HCT116 (cell line): ENCODE measurements at regions not wholly inside any gene's neighbourhood (a gene's known extent, or its start where the extent isn't known, plus 50 kb on each side); places are given as distances from the start of the nearest gene placed in this dataset.

Experiments used
- ATAC-seq: fragments of 200-7000 bp; cut with Tn5 transposase; 2 replicates; pipeline ENCODE4 v1.9.1; 2020; ENCODE audit warnings: mild to moderate bottlenecking, moderate library complexity
- BruUV-seq: library from RNA; stranded (reverse); fragments of 400-500 nt; replicated peaks from 2 replicates; lab custom pipeline; 2021; lab: Mats Ljungman, UMichigan
- CTCF ChIA-PET: fragments of 300-600 bp; sonication (Branson Sonifier 250); formaldehyde crosslinking; loops from one replicate; lab custom pipeline; 2021; ENCODE audit warnings: antibody characterized with exemption; lab: Charles Lee
- POLR2A ChIA-PET: fragments of 300-600, 350-600 bp; sonication (Branson Sonifier 250); formaldehyde crosslinking; loops from one replicate; lab custom pipeline; 2021; ENCODE audit warnings: antibody characterized with exemption; lab: Charles Lee
- RAD21 ChIA-PET, 2 experiments: fragments of 300-600 bp; sonication (Branson Sonifier 250); formaldehyde crosslinking; loops; one replicate each; lab custom pipeline; 2023; ENCODE audit warnings: low total read pairs in 2 of 2; ENCODE audit not compliant: uncharacterized antibody in 2 of 2, unreplicated experiment in 2 of 2, low non-redundant PET in 1 of 2; lab: Charles Lee
- DNase-seq: peaks from one replicate; pipeline ENCODE4 v3.0.0-alpha.2; 2010; ENCODE audit warnings: low read depth, low spot score
- H2AFZ ChIP-seq: fragments of 200-600 bp; shearing (Covaris generic), sonication (generic); 2 replicates; pipeline ENCODE4 v1.6.1; 2017; ENCODE audit warnings: low read depth, mixed run types, mixed read lengths, antibody characterized with exemption, low read length; ENCODE audit not compliant: poor library complexity, severe bottlenecking
- H3K27ac ChIP-seq: 2 replicates; pipeline ENCODE4 v1.5.1; 2012; ENCODE audit warnings: low read depth, low read length
- H3K27me3 ChIP-seq: fragments of 200-600 bp; sonication (generic); 2 replicates; pipeline ENCODE4 v1.6.1; 2016; ENCODE audit warnings: mixed run types, low read length, mixed read lengths; ENCODE audit not compliant: insufficient read depth
- H3K36me3 ChIP-seq, 2 experiments: fragments of 200-500 bp in 1 of 2; fragments of 200-600 bp in 1 of 2; sonication (Bioruptor generic) in 1 of 2; sonication (generic) in 1 of 2; 2 replicates each; pipeline versions ENCODE4 v1.5.1 to v1.6.1; 2014 to 2016; ENCODE audit warnings: low read length in 2 of 2, inconsistent platforms in 1 of 2, mixed read lengths in 1 of 2, mixed run types in 1 of 2; ENCODE audit not compliant: insufficient read depth in 2 of 2, control insufficient read depth in 1 of 2
- H3K4me1 ChIP-seq, 2 experiments: fragments of 200-600 bp in 1 of 2; sonication (generic) in 1 of 2; 2 replicates each; pipeline versions ENCODE4 v1.5.1 to v1.6.1; 2012 to 2017; ENCODE audit warnings: low read length in 2 of 2, inconsistent platforms in 1 of 2, mild to moderate bottlenecking in 1 of 2, mixed read lengths in 1 of 2, mixed run types in 1 of 2, moderate library complexity in 1 of 2; ENCODE audit not compliant: insufficient read depth in 2 of 2, control insufficient read depth in 1 of 2
- H3K4me2 ChIP-seq: fragments of 200-600 bp; sonication (generic); 2 replicates; pipeline ENCODE4 v1.6.1; 2017; ENCODE audit warnings: mixed run types, low read length, mixed read lengths
- H3K4me3 ChIP-seq, 2 experiments: fragments of 200-600 bp in 1 of 2; sonication (generic) in 1 of 2; replicated peaks in 1 of 2; 2 replicates each; pipeline ENCODE4 v1.5.1; 2011 to 2016; ENCODE audit warnings: low read length in 2 of 2, control low read depth in 1 of 2, low read depth in 1 of 2, mild to moderate bottlenecking in 1 of 2, mixed read lengths in 1 of 2, mixed run types in 1 of 2
- H3K79me2 ChIP-seq: fragments of 200-600 bp; sonication (generic); 2 replicates; pipeline ENCODE4 v1.6.1; 2017; ENCODE audit warnings: mild to moderate bottlenecking, mixed run types, low read length, moderate library complexity, mixed read lengths; ENCODE audit not compliant: insufficient read depth
- H3K9ac ChIP-seq: fragments of 200-600 bp; sonication (generic); 2 replicates; pipeline ENCODE4 v1.6.1; 2016; ENCODE audit warnings: low read length, mixed read lengths
- H3K9me2 ChIP-seq: fragments of 200-600 bp; sonication (generic), shearing (Covaris generic); 2 replicates; pipeline ENCODE4 v1.6.1; 2017; ENCODE audit warnings: mixed run types, mild to moderate bottlenecking, moderate library complexity; ENCODE audit not compliant: insufficient read depth
- H3K9me3 ChIP-seq, 2 experiments: fragments of 200-500 bp in 1 of 2; fragments of 200-600 bp in 1 of 2; sonication (Bioruptor generic) in 1 of 2; sonication (generic) in 1 of 2; 2 replicates each; pipeline ENCODE4 v1.6.1; 2014 to 2017; ENCODE audit warnings: low read length in 2 of 2, mixed read lengths in 2 of 2, inconsistent platforms in 1 of 2, low read depth in 1 of 2, mild to moderate bottlenecking in 1 of 2, mixed run types in 1 of 2, moderate library complexity in 1 of 2; ENCODE audit not compliant: control insufficient read depth in 1 of 2, insufficient read depth in 1 of 2
- H4K20me1 ChIP-seq: fragments of 200-600 bp; sonication (generic), shearing (Covaris generic); 2 replicates; pipeline ENCODE4 v1.6.1; 2017; ENCODE audit warnings: mixed run types, mild to moderate bottlenecking, moderate library complexity; ENCODE audit not compliant: insufficient read depth
- CBX3 ChIP-seq: IDR thresholded peaks from 2 replicates; pipeline ENCODE4 v1.6.1; 2012; ENCODE audit warnings: low read depth
- CEBPB ChIP-seq: IDR thresholded peaks from 2 replicates; pipeline ENCODE4 v1.6.1; 2012; ENCODE audit warnings: low read depth
- CTCF ChIP-seq, 3 experiments: fragments of 200-600 bp in 1 of 3; sonication (generic) in 1 of 3; IDR thresholded peaks in 2 of 3; conservative IDR thresholded peaks in 1 of 3; 2 replicates each; pipeline ENCODE4 v1.5.1; 2012 to 2017; ENCODE audit warnings: low read depth in 2 of 3, low read length in 2 of 3, antibody characterized with exemption in 1 of 3, borderline replicate concordance in 1 of 3, control low read depth in 1 of 3, mild to moderate bottlenecking in 1 of 3, mixed read lengths in 1 of 3, mixed run types in 1 of 3, moderate library complexity in 1 of 3; ENCODE audit not compliant: insufficient read depth in 1 of 3
- FOSL1 ChIP-seq: IDR thresholded peaks from 2 replicates; pipeline ENCODE4 v1.6.1; 2012; ENCODE audit warnings: low read depth
- JUND ChIP-seq: IDR thresholded peaks from 2 replicates; pipeline ENCODE4 v1.6.1; 2012
- RAD21 ChIP-seq: IDR thresholded peaks from 2 replicates; pipeline ENCODE4 v1.6.1; 2012; ENCODE audit warnings: low read depth, mild to moderate bottlenecking
- SIN3A ChIP-seq: IDR thresholded peaks from 2 replicates; pipeline ENCODE4 v1.6.1; 2012; ENCODE audit warnings: low read depth
- SP1 ChIP-seq: IDR thresholded peaks from 2 replicates; pipeline ENCODE4 v1.6.1; 2012; ENCODE audit warnings: low read depth
- SRF ChIP-seq: IDR thresholded peaks from 2 replicates; pipeline ENCODE4 v1.6.1; 2012; ENCODE audit warnings: low read depth
- YY1 ChIP-seq: IDR thresholded peaks from 2 replicates; pipeline ENCODE4 v1.6.1; 2011; ENCODE audit warnings: low read length, low read depth, moderate library complexity, mild to moderate bottlenecking; ENCODE audit not compliant: insufficient replicate concordance; ENCODE audit errors: extremely low read depth
- ZBTB33 ChIP-seq: IDR thresholded peaks from 2 replicates; pipeline ENCODE4 v1.6.1; 2011; ENCODE audit warnings: mild to moderate bottlenecking, low read length, moderate library complexity; ENCODE audit not compliant: insufficient replicate concordance; ENCODE audit errors: extremely low read depth
- ZFX ChIP-seq: fragments of 450-650 bp; IDR thresholded peaks from 2 replicates; pipeline ENCODE4 v1.6.1; 2017
- intact Hi-C: fragments of 100-400 bp; cut with micrococcal nuclease; formaldehyde crosslinking; loops from 2 replicates; pipeline ENCODE4 v1.10.0; 2022

- TF ChIP-seq CEBPB (no peak), SIN3A (no peak), ZFX (no peak)
Measured at GRCh38 chr9:78860801-78861475, 564.0 kb downstream of the PSAT1 start (continued).

GRCh38 chr9:78863531-78863930 lies 566.6 kb downstream of the PSAT1 start:
- DNase-seq = no peak
- Histone ChIP-seq H3K4me1 (peaks cover 7 to 29% of the 10 kb centered on the region in 2 experiments; a peak in 3 of 4 replicates), H3K27ac (no peak overlapping the region), H3K9ac (no peak overlapping the region), H3K4me3 (no peak overlapping the region), H4K20me1 (no peaks in the 10 kb centered on the region), H3K4me2 (no peak overlapping the region), H3K9me3 (no peaks in the 10 kb centered on the region), H3K9me2 (no peaks in the 10 kb centered on the region), H2AFZ (no peak overlapping the region), H3K79me2 (no peaks in the 10 kb centered on the region), H3K36me3 (no peaks in the 10 kb centered on the region), H3K27me3 (no peaks in the 10 kb centered on the region)
- TF ChIP-seq SIN3A (no peak), CTCF (IDR thresholded peaks at IDR 0.05 in 2 of 3, conservative IDR thresholded peaks at IDR 0.05 in 1 of 3; ENCODE audit: borderline replicate concordance in 1 of 3, insufficient read depth in 1 of 3, low read depth in 2 of 3, low read length in 2 of 3) (no peak), ZBTB33 (no peak), YY1 (no peak), CBX3 (no peak), SP1 (no peak), ZFX (no peak), RAD21 (no peak), JUND (no peak), SRF (no peak), FOSL1 (no peak)
- no TSS peak for BruUV-seq
- RAD21 ChIA-PET = no interaction called here
- POLR2A ChIA-PET = no interaction called here
- intact Hi-C loops = no loop called here
- CTCF ChIA-PET = no interaction called here
- no peak for ATAC-seq
